Aorta (tissue), 5 donors: ENCODE measurements at regions not wholly inside any gene's neighbourhood (a gene's known extent, or its start where the extent isn't known, plus 50 kb on each side); places are given as distances from the start of the nearest gene placed in this dataset.
"Not testable (repeated sequence)": the region's sequence is repeated elsewhere in the genome, so short reads cannot be mapped to it uniquely, and the experiment has no call there.

ENCODE experiments used
- ATAC-seq: fragments of 200-7000 bp; cut with Tn5 transposase; one replicate; pipeline ENCODE4 v1.9.1; 2022; ENCODE audit warnings: moderate library complexity; ENCODE audit not compliant: low FRiP score
- DNase-seq, 2 donors: peaks; one replicate each; pipeline ENCODE4 v3.0.0-alpha.2; 2020
- H3K27ac ChIP-seq, 2 donors: one replicate each; pipeline ENCODE4 v1.5.1; 2013; ENCODE audit warnings: low read length in 2 of 2, mild to moderate bottlenecking in 2 of 2, moderate library complexity in 2 of 2, control low read depth in 1 of 2, inconsistent platforms in 1 of 2, low read depth in 1 of 2
- H3K27me3 ChIP-seq, 2 donors: one replicate each; pipeline ENCODE4 v1.6.1; 2013; ENCODE audit warnings: control low read depth in 1 of 2, low read length in 1 of 2, mild to moderate bottlenecking in 1 of 2, moderate library complexity in 1 of 2; ENCODE audit not compliant: insufficient read depth in 2 of 2, control insufficient read depth in 1 of 2
- H3K36me3 ChIP-seq, 2 donors: one replicate each; pipeline ENCODE4 v1.6.1; 2013; ENCODE audit warnings: control low read depth in 1 of 2, low read length in 1 of 2, mild to moderate bottlenecking in 1 of 2; ENCODE audit not compliant: insufficient read depth in 2 of 2, control insufficient read depth in 1 of 2
- H3K4me1 ChIP-seq, 2 donors: one replicate each; pipeline ENCODE4 v1.6.1; 2013; ENCODE audit warnings: low read length in 2 of 2, control low read depth in 1 of 2, mild to moderate bottlenecking in 1 of 2, moderate library complexity in 1 of 2; ENCODE audit not compliant: insufficient read depth in 2 of 2, control insufficient read depth in 1 of 2
- H3K4me3 ChIP-seq, 2 donors: one replicate each; pipeline ENCODE4 v1.5.1; 2013; ENCODE audit warnings: low read length in 2 of 2, control low read depth in 1 of 2, mild to moderate bottlenecking in 1 of 2
- H3K9me3 ChIP-seq: one replicate; pipeline ENCODE4 v1.6.1; 2013; ENCODE audit warnings: mild to moderate bottlenecking, low read length; ENCODE audit not compliant: control insufficient read depth
- WGBS, 2 donors: extraction: QIAGEN DNeasy Blood & Tissue Kit; methylation state at CpG; one replicate each; pipeline ENCODE4 v1.1.7; 2013; 5-methylcytosine and 5-hydroxymethylcytosine counted together
- intact Hi-C, 2 donors: fragments of 100-400 bp; cut with DNase I; formaldehyde crosslinking; loops; one replicate each; pipeline versions ENCODE4 v1.14.2 to v1.15.0; 2022
- donor health status: healthy with polysubstance abuse.
- donor health status: Bipolar disorder and iron deficiency.
- donor health status: DM: no; HTN: no; CAD: no.
- donor health status: DM: no; HTN: no; CAD: no.
- donor health status: DM: yes; HTN: yes; CAD: no.

- DNase-seq (no peak), ATAC-seq (no peak)
- Histone ChIP-seq H3K4me3 (no peak overlapping the region), H3K27ac (no peak overlapping the region), H3K4me1 (no peaks in the 10 kb centered on the region), H3K27me3 (no peaks in the 10 kb centered on the region), H3K9me3 (no peaks in the 10 kb centered on the region), H3K36me3 (no peaks in the 10 kb centered on the region)
- intact Hi-C loops, result no loop called here
- 48 to 53% methylated on average over 2 of the region's 2 CpGs for WGBS, 2 donors
Observed at GRCh38 chr9:72457366-72457765, 64.0 kb upstream of the TMC1 start.

GRCh38 chr9:72454871-72455491 lies 66.4 kb upstream of the TMC1 start:
- Histone ChIP-seq H3K27ac (no peak overlapping the region), H3K9me3 (no peaks in the 10 kb centered on the region), H3K4me3 (no peak overlapping the region), H3K36me3 (no peaks in the 10 kb centered on the region), H3K27me3 (no peaks in the 10 kb centered on the region), H3K4me1 (no peaks in the 10 kb centered on the region)
- no peak for DNase-seq
- 68 to 69% methylated on average over 2 of the region's 2 CpGs for WGBS, 2 donors
- intact Hi-C loops, result no loop called here
- no peak for ATAC-seq

GRCh38 chr9:72453797-72454196 lies 67.6 kb upstream of the TMC1 start:
- 82 to 90% methylated on average over 3 of the region's 3 CpGs for WGBS, 2 donors
- DNase-seq (no peak), ATAC-seq (no peak)
- Histone ChIP-seq H3K9me3 (no peaks in the 10 kb centered on the region), H3K27ac (no peak overlapping the region), H3K36me3 (no peaks in the 10 kb centered on the region), H3K27me3 (no peaks in the 10 kb centered on the region), H3K4me1 (no peaks in the 10 kb centered on the region), H3K4me3 (no peak overlapping the region)
- intact Hi-C loops, result no loop called here

- DNase-seq, H3K4me3 ChIP-seq, H3K27ac ChIP-seq, H3K27me3 ChIP-seq, intact Hi-C loops, H3K4me1 ChIP-seq, H3K36me3 ChIP-seq, H3K9me3 ChIP-seq, ATAC-seq: not testable (repeated sequence)
- 92 to 94% methylated on average over 5 of the region's 5 CpGs for WGBS, 2 donors
Observed at GRCh38 chr9:72446241-72446640, 75.2 kb upstream of the TMC1 start.

GRCh38 chr9:72445306-72445995 lies 76.0 kb upstream of the TMC1 start:
- H3K4me1 ChIP-seq, result no peaks in the 10 kb centered on the region
- no peak for DNase-seq
- no peak for ATAC-seq
- no peak overlapping the region for H3K4me3 ChIP-seq
- H3K9me3 ChIP-seq, result no peaks in the 10 kb centered on the region
- H3K27me3 ChIP-seq, result no peaks in the 10 kb centered on the region
- no peak overlapping the region for H3K27ac ChIP-seq
- H3K36me3 ChIP-seq, result no peaks in the 10 kb centered on the region
- WGBS, 2 donors, result 69 to 93% methylated on average over 2 of the region's 2 CpGs
- intact Hi-C loops, result no loop called here

- WGBS, 2 donors, result 91% methylated on average over 1 of the region's 1 CpG
- no peak for ATAC-seq
Observed at GRCh38 chr9:72444435-72444834, 77.0 kb upstream of the TMC1 start.

GRCh38 chr9:72443855-72444254 lies 77.6 kb upstream of the TMC1 start:
- H3K27me3 ChIP-seq, result no peaks in the 10 kb centered on the region
- no peaks in the 10 kb centered on the region for H3K36me3 ChIP-seq
- no peaks in the 10 kb centered on the region for H3K9me3 ChIP-seq
- H3K4me3 ChIP-seq, result no peak overlapping the region
- intact Hi-C loops, result no loop called here
- H3K4me1 ChIP-seq, result no peaks in the 10 kb centered on the region
- no peak overlapping the region for H3K27ac ChIP-seq
- DNase-seq (no peak), ATAC-seq (peak; percentile 59)
- 94 to 95% methylated on average over 4 of the region's 4 CpGs for WGBS, 2 donors

More at GRCh38 chr9:72444435-72444834, 77.0 kb upstream of the TMC1 start:
- DNase-seq, result no peak
- Histone ChIP-seq H3K27me3 (no peaks in the 10 kb centered on the region), H3K36me3 (no peaks in the 10 kb centered on the region), H3K4me3 (no peak overlapping the region), H3K4me1 (no peaks in the 10 kb centered on the region), H3K27ac (no peak overlapping the region), H3K9me3 (no peaks in the 10 kb centered on the region)
- intact Hi-C loops, result no loop called here

GRCh38 chr9:72441848-72442607 lies 77.0 kb upstream of the ZFAND5 start:
- DNase-seq, result no peak
- Histone ChIP-seq H3K36me3 (no peaks in the 10 kb centered on the region), H3K27me3 (no peaks in the 10 kb centered on the region), H3K4me1 (no peaks in the 10 kb centered on the region), H3K4me3 (no peak overlapping the region), H3K9me3 (no peaks in the 10 kb centered on the region), H3K27ac (no peak overlapping the region)
- 88 to 90% methylated on average over 2 of the region's 2 CpGs for WGBS, 2 donors
- ATAC-seq, result no peak
- intact Hi-C loops, result no loop called here
